ENCODE measurements at regions not wholly inside any gene's neighbourhood (a gene's known extent, or its start where the extent isn't known, plus 50 kb on each side); places are given as distances from the start of the nearest gene placed in this dataset.

- no peaks in the 10 kb centered on the region for H3K4me1 ChIP-seq (ENCODE audit: control insufficient read depth, insufficient read depth, low read length)
- ATAC-seq (peak; percentile 50; the same call in 1 of the 3 replicates), FAIRE-seq (peak; percentile 75), DNase-seq (ENCODE audit: low read depth, low spot score) (no peak)
- ChIA-PET RAD21 (ENCODE audit: unreplicated experiment) (interaction anchor here (0.9 to 1.3 kb wide), 2 partner anchors 8 to 740 kb away, joined by 3 read pairs; no protein-coding TSS in a partner anchor), SMC1A (ENCODE audit: uncharacterized antibody, unreplicated experiment) (no interaction called here), POLR2A (no interaction called here), CTCF (interaction anchor here (0.9 to 1.7 kb wide), 7 partner anchors 9 to 1227 kb away, joined by 3 to 7 read pairs (median 3); no protein-coding TSS in a partner anchor)
- no peaks in the 10 kb centered on the region for H3K36me3 ChIP-seq (ENCODE audit: control insufficient read depth in 2 of 2, insufficient read depth in 2 of 2, low read length in 1 of 2)
- no TSS peak for BruUV-seq (replicated peaks)
- intact Hi-C loops (cut with micrococcal nuclease; ENCODE audit: unreplicated experiment) (loop anchor here (1.0 to 5.0 kb wide), 3 partner anchors 571 to 991 kb away; no protein-coding TSS in a partner anchor), in situ Hi-C loops (cut with MboI) (loop anchor here (10.0 kb wide), 1 partner anchor 739 kb away; no protein-coding TSS in a partner anchor)
- no peak overlapping the region for H2AFZ ChIP-seq (ENCODE audit: control insufficient read depth, low read depth, low read length)
- H4K20me1 ChIP-seq (ENCODE audit: control insufficient read depth, insufficient read depth) = no peaks in the 10 kb centered on the region
- no peak overlapping the region for H3K4me3 ChIP-seq
- no peak overlapping the region for H3K27ac ChIP-seq (ENCODE audit: control insufficient read depth, insufficient read depth)
- no peak overlapping the region for H3K4me2 ChIP-seq (ENCODE audit: control insufficient read depth, insufficient read depth)
- no peaks in the 10 kb centered on the region for H3K9me3 ChIP-seq (replicated peaks; ENCODE audit: control insufficient read depth, insufficient read depth, low read length)
- H3K27me3 ChIP-seq (replicated peaks in 1 of 2; ENCODE audit: control insufficient read depth in 2 of 2, insufficient read depth in 2 of 2, low read length in 1 of 2) = no peaks in the 10 kb centered on the region
- H3K79me2 ChIP-seq (ENCODE audit: control insufficient read depth, insufficient read depth, low read length) = no peaks in the 10 kb centered on the region
- WGBS (ENCODE audit: insufficient coverage, insufficient replicate concordance, low lambda C conversion rate, missing lambda C conversion rate) = 13% methylated on average over 3 of the region's 3 CpGs
- H3K9ac ChIP-seq (ENCODE audit: control insufficient read depth, insufficient read depth, low read length) = no peak overlapping the region
- no peak for TF ChIP-seq RFX5 (IDR thresholded peaks at IDR 0.05; ENCODE audit: low read depth, low read length)
- no peak for TF ChIP-seq TCF7 (IDR thresholded peaks at IDR 0.05; ENCODE audit: borderline replicate concordance)
- peak; percentile 67 for TF ChIP-seq RAD21 (IDR thresholded peaks at IDR 0.05; ENCODE audit: insufficient read depth, low read depth, low read length)
- no peak for TF ChIP-seq BRCA1 (IDR thresholded peaks at IDR 0.05; ENCODE audit: low read depth, low read length)
- peak; percentile 34 to 63 (median 49); a peak in 5 of 6 replicates for TF ChIP-seq CTCF (IDR thresholded peaks at IDR 0.05 in 2 of 3, conservative IDR thresholded peaks at IDR 0.05 in 1 of 3; ENCODE audit: control insufficient read depth in 2 of 3, extremely low read depth in 1 of 3, insufficient read depth in 1 of 3, low read depth in 3 of 3, low read length in 3 of 3)
- TF ChIP-seq SUZ12 (IDR thresholded peaks at IDR 0.05; ENCODE audit: unreplicated experiment) = no peak
- TF ChIP-seq SMC3 (IDR thresholded peaks at IDR 0.05; ENCODE audit: borderline replicate concordance, low read length) = peak; percentile 55; the same call in 1 of the 2 replicates
- TF ChIP-seq IRF5 (IDR thresholded peaks at IDR 0.05; ENCODE audit: borderline replicate concordance) = no peak
- no peak for TF ChIP-seq SIX5 (IDR thresholded peaks at IDR 0.05; ENCODE audit: low read depth, low read length, severe bottlenecking)
- no peak for TF ChIP-seq HDAC6 (IDR thresholded peaks at IDR 0.05; ENCODE audit: unreplicated experiment)
Measured at GRCh38 chr3:153026026-153026425, 136.0 kb upstream of the RAP2B start.

All from GM12878 (cell line).